GM06990 (cell line): ENCODE measurements at regions not wholly inside any gene's neighbourhood (a gene's known extent, or its start where the extent isn't known, plus 50 kb on each side); places are given as distances from the start of the nearest gene placed in this dataset.
"Not testable (repeated sequence)": the region's sequence is repeated elsewhere in the genome, so short reads cannot be mapped to it uniquely, and the experiment has no call there.

Source experiments
- DNase-seq: peaks from one replicate; pipeline ENCODE4 v3.0.0-alpha.2; 2011; ENCODE audit not compliant: insufficient read length; ENCODE audit errors: extremely low read depth
- H3K27me3 ChIP-seq: replicated peaks from 2 replicates; pipeline ENCODE4 v1.6.0; 2011; ENCODE audit warnings: low read length; ENCODE audit not compliant: control insufficient read depth, insufficient read depth
- H3K36me3 ChIP-seq: 2 replicates; pipeline ENCODE4 v1.5.1; 2011; ENCODE audit warnings: low read length; ENCODE audit not compliant: control insufficient read depth, insufficient read depth
- H3K4me3 ChIP-seq: replicated peaks from 2 replicates; pipeline ENCODE4 v1.5.1; 2011; ENCODE audit warnings: low read depth, mild to moderate bottlenecking, control low read depth, low read length
- CTCF ChIP-seq: IDR thresholded peaks from 2 replicates; pipeline ENCODE4 v1.5.1; 2011; ENCODE audit warnings: low read length, control low read depth, mild to moderate bottlenecking, inconsistent platforms; ENCODE audit not compliant: insufficient read depth, poor library complexity, severe bottlenecking

- Histone ChIP-seq H3K4me3 (no peak overlapping the region), H3K27me3 (no peaks in the 10 kb centered on the region), H3K36me3 (no peaks in the 10 kb centered on the region)
- no peak for TF ChIP-seq CTCF
- no peak for DNase-seq
These were observed 1515.7 kb downstream of the SI start for GRCh38 chr3:163562625-163563024.

- no peak for TF ChIP-seq CTCF
- no peaks in the 10 kb centered on the region for H3K36me3 ChIP-seq
These were observed 1517.1 kb downstream of the SI start for GRCh38 chr3:163561151-163561550.

GRCh38 chr3:163560459-163560858, 1517.8 kb downstream of the SI start:
- no peaks in the 10 kb centered on the region for H3K36me3 ChIP-seq
- no peak for DNase-seq
- TF ChIP-seq CTCF: no peak
- no peaks in the 10 kb centered on the region for H3K27me3 ChIP-seq
- H3K4me3 ChIP-seq: no peak overlapping the region

More at GRCh38 chr3:163561151-163561550, 1517.1 kb downstream of the SI start:
- Histone ChIP-seq H3K27me3 (no peaks in the 10 kb centered on the region), H3K4me3 (no peak overlapping the region)
- DNase-seq: no peak

GRCh38 chr3:163556813-163557523, 1521.3 kb downstream of the SI start:
- Histone ChIP-seq H3K27me3 (no peaks in the 10 kb centered on the region), H3K4me3 (no peak overlapping the region), H3K36me3 (no peaks in the 10 kb centered on the region)
- TF ChIP-seq CTCF: no peak
- DNase-seq: no peak

GRCh38 chr3:163555918-163556317, 1522.4 kb downstream of the SI start:
- H3K27me3 ChIP-seq: no peaks in the 10 kb centered on the region
- TF ChIP-seq CTCF: no peak
- no peak for DNase-seq

GRCh38 chr3:163552659-163552966, 1525.7 kb downstream of the SI start:
- DNase-seq: no peak
- TF ChIP-seq CTCF: no peak
- H3K4me3 ChIP-seq: no peak overlapping the region
- H3K36me3 ChIP-seq: no peaks in the 10 kb centered on the region
- no peaks in the 10 kb centered on the region for H3K27me3 ChIP-seq

More at GRCh38 chr3:163555918-163556317, 1522.4 kb downstream of the SI start:
- no peak overlapping the region for H3K4me3 ChIP-seq
- no peaks in the 10 kb centered on the region for H3K36me3 ChIP-seq

- not testable (repeated sequence) for H3K4me3 ChIP-seq, H3K36me3 ChIP-seq, H3K27me3 ChIP-seq, DNase-seq
These were observed 1526.2 kb downstream of the SI start for GRCh38 chr3:163551915-163552658.
